SK-N-SH treated with all-trans-retinoic acid at 6 μM for 48 hours (cell line): ENCODE measurements at regions not wholly inside any gene's neighbourhood (a gene's known extent, or its start where the extent isn't known, plus 50 kb on each side); places are given as distances from the start of the nearest gene placed in this dataset.

Experiments
- ATAC-seq: fragments of 200-7000 bp; cut with Tn5 transposase; 3 replicates; pipeline ENCODE4 v1.9.1; 2020; ENCODE audit warnings: mild to moderate bottlenecking, moderate library complexity
- ARNTL ChIP-seq: fragments of 450-650 bp; formaldehyde crosslinking; IDR thresholded peaks from 2 replicates; pipeline ENCODE4 v1.5.0; 2020; ENCODE audit warnings: low read depth, mild to moderate bottlenecking, moderate library complexity, borderline replicate concordance
- BACH2 ChIP-seq: fragments of 250-450 bp; sonication (Bioruptor Pico); IDR thresholded peaks from 2 replicates; pipeline ENCODE4 v1.9.0; 2021; ENCODE audit warnings: mild to moderate bottlenecking, borderline replicate concordance
- CREB5 ChIP-seq: fragments of 250-450 bp; sonication (Bioruptor Pico); IDR thresholded peaks from 2 replicates; pipeline ENCODE4 v1.5.1; 2020; ENCODE audit warnings: low read depth, mild to moderate bottlenecking, moderate library complexity
- CSDC2 ChIP-seq: fragments of 250-450 bp; sonication (Bioruptor Pico); IDR thresholded peaks from 2 replicates; pipeline ENCODE4 v1.5.0; 2020; ENCODE audit warnings: mild to moderate bottlenecking, moderate library complexity
- CSRNP3 ChIP-seq: fragments of 250-450 bp; sonication (Bioruptor Pico); IDR thresholded peaks from 2 replicates; pipeline ENCODE4 v1.5.1; 2021; ENCODE audit warnings: mild to moderate bottlenecking, moderate library complexity
- GLIS3 ChIP-seq: fragments of 250-450 bp; sonication (Bioruptor Pico); IDR thresholded peaks from 2 replicates; pipeline ENCODE4 v1.5.0; 2020; ENCODE audit warnings: mild to moderate bottlenecking, moderate library complexity
- ISL1 ChIP-seq: fragments of 250-450 bp; sonication (Bioruptor Pico); IDR thresholded peaks from 2 replicates; pipeline ENCODE4 v2.1.2; 2022; ENCODE audit warnings: mild to moderate bottlenecking, moderate library complexity
- OSR1 ChIP-seq: fragments of 250-450 bp; sonication (Bioruptor Pico); IDR thresholded peaks from 2 replicates; pipeline ENCODE4 v1.8.0; 2022; ENCODE audit warnings: moderate library complexity, mild to moderate bottlenecking, inconsistent platforms
- PATZ1 ChIP-seq: fragments of 250-450 bp; sonication (Bioruptor Pico); IDR thresholded peaks from 2 replicates; pipeline ENCODE4 v1.8.0; 2020; ENCODE audit warnings: mild to moderate bottlenecking, moderate library complexity, borderline replicate concordance
- POU6F1 ChIP-seq: fragments of 250-450 bp; sonication (Bioruptor Pico); IDR thresholded peaks from 2 replicates; pipeline ENCODE4 v1.8.0; 2021; ENCODE audit warnings: low read depth, mild to moderate bottlenecking, moderate library complexity, borderline replicate concordance
- RARB ChIP-seq: fragments of 250-450 bp; sonication (Bioruptor Pico); IDR thresholded peaks from 2 replicates; pipeline ENCODE4 v1.8.0; 2021; ENCODE audit warnings: mild to moderate bottlenecking, moderate library complexity
- SNAI2 ChIP-seq: fragments of 250-450 bp; sonication (Bioruptor Pico); IDR thresholded peaks from 2 replicates; pipeline ENCODE4 v1.5.0; 2020; ENCODE audit warnings: mild to moderate bottlenecking, moderate library complexity
- TCF4 ChIP-seq: fragments of 250-450 bp; sonication (Bioruptor Pico); IDR thresholded peaks from 2 replicates; pipeline ENCODE4 v1.8.0; 2021; ENCODE audit warnings: mild to moderate bottlenecking, moderate library complexity, borderline replicate concordance
- TOX ChIP-seq: fragments of 250-450 bp; sonication (Bioruptor Pico); IDR thresholded peaks from 2 replicates; pipeline ENCODE4 v1.8.0; 2021; ENCODE audit warnings: mild to moderate bottlenecking, moderate library complexity, borderline replicate concordance
- TSHZ2 ChIP-seq: fragments of 250-450 bp; sonication (Bioruptor Pico); IDR thresholded peaks from 2 replicates; pipeline ENCODE4 v1.5.0; 2020; ENCODE audit warnings: mild to moderate bottlenecking, moderate library complexity
- ZC3H10 ChIP-seq: fragments of 250-450 bp; sonication (Bioruptor Pico); IDR thresholded peaks from 2 replicates; pipeline ENCODE4 v1.5.1; 2021; ENCODE audit warnings: mild to moderate bottlenecking, moderate library complexity
- ZFP3 ChIP-seq: fragments of 250-450 bp; sonication (Bioruptor Pico); IDR thresholded peaks from 2 replicates; pipeline ENCODE4 v1.5.0; 2020; ENCODE audit warnings: mild to moderate bottlenecking, moderate library complexity
- ZFP30 ChIP-seq: fragments of 450-650 bp; formaldehyde crosslinking; IDR thresholded peaks from 2 replicates; pipeline ENCODE4 v1.5.0; 2022; ENCODE audit warnings: mild to moderate bottlenecking, moderate library complexity
- ZNF565 ChIP-seq: fragments of 450-650 bp; formaldehyde crosslinking; conservative IDR thresholded peaks from 2 replicates; pipeline ENCODE4 v1.5.0; 2020; ENCODE audit warnings: low read depth, mild to moderate bottlenecking, moderate library complexity
- ZNF70 ChIP-seq: fragments of 450-650 bp; formaldehyde crosslinking; IDR thresholded peaks from 2 replicates; pipeline ENCODE4 v1.5.0; 2020; ENCODE audit warnings: mild to moderate bottlenecking, moderate library complexity
- ZNF8 ChIP-seq: fragments of 450-650 bp; formaldehyde crosslinking; IDR thresholded peaks from 2 replicates; pipeline ENCODE4 v1.5.0; 2020; ENCODE audit warnings: mild to moderate bottlenecking, moderate library complexity

- TF ChIP-seq TCF4, result no peak
- TF ChIP-seq GLIS3 (CRISPR knock-in tag), result no peak
- TF ChIP-seq ZNF565 (CRISPR knock-in tag), result no peak
- TF ChIP-seq ZNF8 (CRISPR knock-in tag), result no peak
- no peak for TF ChIP-seq SNAI2 (CRISPR knock-in tag)
- no peak for TF ChIP-seq ZC3H10
- TF ChIP-seq RARB (CRISPR knock-in tag), result no peak
- no peak for TF ChIP-seq CSRNP3 (CRISPR knock-in tag)
- no peak for TF ChIP-seq ISL1 (CRISPR knock-in tag)
- no peak for TF ChIP-seq CREB5
- TF ChIP-seq BACH2 (CRISPR knock-in tag), result no peak
- TF ChIP-seq ZFP3 (CRISPR knock-in tag), result no peak
- TF ChIP-seq CSDC2, result no peak
- TF ChIP-seq, all 23 proteins: peak for 0
- ATAC-seq, result no peak
Observed at GRCh38 chr15:53841651-53842050, 82.2 kb upstream of the WDR72 start.

- no peak for TF ChIP-seq SNAI2 (CRISPR knock-in tag)
- no peak for TF ChIP-seq ISL1 (CRISPR knock-in tag)
Observed at GRCh38 chr15:53840681-53841080, 81.2 kb upstream of the WDR72 start.

GRCh38 chr15:53837263-53837662, 77.8 kb upstream of the WDR72 start:
- no peak for ATAC-seq
- no peak for TF ChIP-seq ZFP3 (CRISPR knock-in tag)
- no peak for TF ChIP-seq RARB (CRISPR knock-in tag)
- no peak for TF ChIP-seq TSHZ2 (CRISPR knock-in tag)
- no peak for TF ChIP-seq ZNF565 (CRISPR knock-in tag)
- TF ChIP-seq ISL1 (CRISPR knock-in tag), result no peak
- TF ChIP-seq PATZ1 (CRISPR knock-in tag), result no peak
- TF ChIP-seq OSR1 (CRISPR knock-in tag), result no peak
- TF ChIP-seq TOX (CRISPR knock-in tag), result no peak
- no peak for TF ChIP-seq CREB5
- TF ChIP-seq ARNTL (CRISPR knock-in tag), result no peak
- TF ChIP-seq ZFP30 (CRISPR knock-in tag), result no peak
- no peak for TF ChIP-seq ZNF70 (CRISPR knock-in tag)
- TF ChIP-seq ZNF8 (CRISPR knock-in tag), result no peak
- no peak for TF ChIP-seq POU6F1

More at GRCh38 chr15:53840681-53841080, 81.2 kb upstream of the WDR72 start:
- ATAC-seq, result no peak
